CD14-positive monocyte (primary cell): ENCODE measurements at regions not wholly inside any gene's neighbourhood (a gene's known extent, or its start where the extent isn't known, plus 50 kb on each side); places are given as distances from the start of the nearest gene placed in this dataset.

ENCODE experiments used
- DNase-seq, 3 donors: peaks; one replicate each; pipeline ENCODE4 v3.0.0-alpha.2; 2011 to 2022
- H2AFZ ChIP-seq: 2 replicates; pipeline ENCODE4 v1.6.0; 2012; ENCODE audit warnings: mild to moderate bottlenecking, low read depth, low read length, inconsistent platforms; ENCODE audit not compliant: insufficient read depth, poor library complexity, severe bottlenecking
- H3K27ac ChIP-seq, 2 donors: 1 replicate in 1 of 2; 2 replicates in 1 of 2; pipeline ENCODE4 v1.5.1; 2012 to 2013; ENCODE audit warnings: low read length in 2 of 2, control low read depth in 1 of 2, inconsistent platforms in 1 of 2, low read depth in 1 of 2, mild to moderate bottlenecking in 1 of 2
- H3K27me3 ChIP-seq, 2 donors: one replicate each; pipeline versions ENCODE4 v1.6.0 to v1.6.1; 2011 to 2013; ENCODE audit warnings: low read length in 2 of 2; ENCODE audit not compliant: control insufficient read depth in 2 of 2, insufficient read depth in 2 of 2
- H3K36me3 ChIP-seq, 2 donors: replicated peaks in 1 of 2; 1 replicate in 1 of 2; 2 replicates in 1 of 2; pipeline versions ENCODE4 v1.5.1 to v1.6.1; 2012 to 2013; ENCODE audit warnings: low read length in 2 of 2, control low read depth in 1 of 2, inconsistent platforms in 1 of 2, mild to moderate bottlenecking in 1 of 2; ENCODE audit not compliant: insufficient read depth in 2 of 2, control insufficient read depth in 1 of 2
- H3K4me1 ChIP-seq, 2 donors: 1 replicate in 1 of 2; 2 replicates in 1 of 2; pipeline versions ENCODE4 v1.5.1 to v1.6.1; 2012 to 2013; ENCODE audit warnings: low read length in 2 of 2, control low read depth in 1 of 2, inconsistent platforms in 1 of 2, mild to moderate bottlenecking in 1 of 2, moderate library complexity in 1 of 2; ENCODE audit not compliant: insufficient read depth in 2 of 2, control insufficient read depth in 1 of 2
- H3K4me2 ChIP-seq: replicated peaks from 2 replicates; pipeline ENCODE3; 2012; ENCODE audit warnings: low read length, moderate library complexity, mild to moderate bottlenecking; ENCODE audit not compliant: poor library complexity, severe bottlenecking; ENCODE audit errors: extremely low read depth
- H3K4me3 ChIP-seq, 3 experiments: fragments of 200-600 bp in 1 of 3; sonication (generic) in 1 of 3; replicated peaks in 1 of 3; 1 replicate in 2 of 3; 2 replicates in 1 of 3; pipeline ENCODE4 v1.5.1; 2011 to 2013; ENCODE audit warnings: low read length in 3 of 3, mild to moderate bottlenecking in 3 of 3, control low read depth in 2 of 3, low read depth in 2 of 3, inconsistent platforms in 1 of 3, moderate library complexity in 1 of 3
- H3K79me2 ChIP-seq: 2 replicates; pipeline ENCODE4 v1.6.0; 2012; ENCODE audit warnings: mild to moderate bottlenecking, control low read depth, inconsistent platforms, low read length, moderate library complexity; ENCODE audit not compliant: insufficient read depth
- H3K9ac ChIP-seq: 2 replicates; pipeline ENCODE4 v1.6.0; 2017; ENCODE audit warnings: low read length, mild to moderate bottlenecking; ENCODE audit not compliant: insufficient read depth, poor library complexity, severe bottlenecking
- H3K9me3 ChIP-seq, 2 donors: replicated peaks in 1 of 2; 1 replicate in 1 of 2; 2 replicates in 1 of 2; pipeline versions ENCODE4 v1.5.1 to v1.6.1; 2012 to 2013; ENCODE audit warnings: low read length in 2 of 2, control low read depth in 1 of 2; ENCODE audit not compliant: control insufficient read depth in 1 of 2, insufficient read depth in 1 of 2
- H4K20me1 ChIP-seq: 2 replicates; pipeline ENCODE4 v1.6.0; 2012; ENCODE audit warnings: mild to moderate bottlenecking, low read length, control low read depth, moderate library complexity; ENCODE audit not compliant: insufficient read depth
- H3K27ac Mint-ChIP-seq, 7 donors: one replicate each; pipeline ENCODE4 v1.8.0; 2020; ENCODE audit warnings: mild to moderate bottlenecking in 7 of 7, mixed read lengths in 7 of 7, moderate library complexity in 6 of 7, inconsistent platforms in 2 of 7
- H3K27me3 Mint-ChIP-seq, 3 donors: one replicate each; pipeline ENCODE4 v1.8.0; 2021 to 2022; ENCODE audit warnings: low read depth in 3 of 3, mild to moderate bottlenecking in 3 of 3, mixed read lengths in 3 of 3, moderate library complexity in 3 of 3, inconsistent platforms in 1 of 3
- H3K36me3 Mint-ChIP-seq, 2 donors: one replicate each; pipeline ENCODE4 v1.8.0; 2020; ENCODE audit warnings: mixed read lengths in 2 of 2, inconsistent platforms in 1 of 2, mild to moderate bottlenecking in 1 of 2
- H3K4me1 Mint-ChIP-seq: one replicate; pipeline ENCODE4 v1.8.0; 2020; ENCODE audit warnings: mild to moderate bottlenecking, mixed read lengths
- H3K4me3 Mint-ChIP-seq, 2 donors: one replicate each; pipeline ENCODE4 v1.8.0; 2020; ENCODE audit warnings: mild to moderate bottlenecking in 2 of 2, mixed read lengths in 2 of 2, moderate library complexity in 1 of 2
- H3K9me3 Mint-ChIP-seq, 7 donors: one replicate each; pipeline ENCODE4 v1.8.0; 2020 to 2022; ENCODE audit warnings: mixed read lengths in 7 of 7, mild to moderate bottlenecking in 6 of 7, moderate library complexity in 6 of 7, inconsistent platforms in 2 of 7
- WGBS: methylation state at CpG from one replicate; pipeline ENCODE4 v1.1.5; 2013; ENCODE audit warnings: missing lambda C conversion rate; ENCODE audit not compliant: insufficient coverage; 5-methylcytosine and 5-hydroxymethylcytosine counted together
- intact Hi-C, 2 donors: fragments of 100-400 bp; cut with micrococcal nuclease; formaldehyde crosslinking; loops; one replicate each; pipeline versions ENCODE4 v1.15.0 to v1.15.1; 2023
- TF ChIP-seq, protein P1 (sequence below): fragments of 200-600 bp; IDR thresholded peaks from one replicate; pipeline ENCODE4 v1.8.0; 2022; ENCODE audit warnings: antibody characterized with exemption, mild to moderate bottlenecking

DNA sequence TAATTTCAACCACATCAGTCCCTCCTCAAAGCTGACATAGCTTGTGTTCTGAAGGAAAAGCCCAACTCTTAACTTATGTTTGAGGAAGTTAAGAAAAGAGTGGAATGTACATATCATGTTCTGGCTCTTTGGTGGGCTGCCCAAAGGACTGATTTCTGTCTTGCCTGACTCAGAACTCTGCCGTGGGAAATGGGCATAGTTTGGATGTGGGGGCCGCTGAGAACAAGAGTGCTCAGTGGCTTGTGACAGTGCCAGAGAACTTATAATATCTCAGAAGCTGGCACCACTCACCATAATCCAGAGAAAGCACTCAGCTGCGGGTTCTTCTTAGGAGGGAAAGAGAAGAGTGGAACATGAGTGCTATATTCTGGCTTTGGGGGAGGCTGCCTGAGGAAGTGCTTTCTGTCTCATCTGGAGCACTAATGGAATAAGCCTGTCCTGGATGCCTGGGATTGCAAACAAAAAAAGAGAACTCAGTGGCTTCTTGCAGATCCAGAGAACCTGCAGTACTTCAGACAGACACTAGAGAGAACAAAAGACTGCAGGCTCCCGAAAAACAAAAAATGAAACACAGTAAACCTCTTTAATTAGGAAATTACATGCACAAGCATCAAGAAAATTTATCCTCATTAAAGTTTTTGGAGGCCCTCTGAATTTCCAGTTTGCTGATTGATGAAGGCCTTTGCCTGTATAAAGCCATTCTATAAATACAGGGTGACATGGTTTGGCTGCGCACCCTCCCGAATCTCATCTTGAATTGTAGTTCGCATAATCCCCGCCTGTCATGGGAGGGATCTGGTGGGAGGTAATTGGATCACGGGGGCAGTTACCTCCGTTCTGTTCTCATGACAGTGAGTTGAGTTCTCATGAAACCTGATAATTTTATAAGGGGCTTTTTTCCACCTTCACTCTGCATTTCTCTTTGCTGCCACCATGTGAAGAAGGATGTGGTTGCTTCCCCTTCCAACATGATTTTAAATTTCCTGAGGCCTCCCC lies 207.0 kb downstream of the DMAC1 start:
- no peak overlapping the region for H3K4me2 ChIP-seq
- no peak overlapping the region for H3K4me3 Mint-ChIP-seq
- intact Hi-C loops = no loop called here
- no peak for DNase-seq
- no peaks in the 10 kb centered on the region for H3K4me1 Mint-ChIP-seq
- no peaks in the 10 kb centered on the region for H3K79me2 ChIP-seq
- no peak overlapping the region for H3K9ac ChIP-seq
- H3K27ac Mint-ChIP-seq = no peak overlapping the region
- H4K20me1 ChIP-seq = no peaks in the 10 kb centered on the region
- H3K9me3 ChIP-seq = peaks cover 0 to 4% of the 10 kb centered on the region in 2 donors
- H3K4me1 ChIP-seq = no peaks in the 10 kb centered on the region
- H3K9me3 Mint-ChIP-seq = peaks cover 0 to 9% (median 2%) of the 10 kb centered on the region in 7 donors
- H3K36me3 ChIP-seq = no peaks in the 10 kb centered on the region
- no peak overlapping the region for H3K27ac ChIP-seq
- WGBS = no CpG with 5 or more reads among the region's 10 CpGs
- H3K27me3 ChIP-seq = no peaks in the 10 kb centered on the region
- H3K36me3 Mint-ChIP-seq = no peaks in the 10 kb centered on the region
- no peak overlapping the region for H2AFZ ChIP-seq
- H3K4me3 ChIP-seq = no peak overlapping the region
- peaks cover 0 to 1% (median 0%) of the 10 kb centered on the region in 3 donors for H3K27me3 Mint-ChIP-seq
- TF ChIP-seq, protein P1, sequence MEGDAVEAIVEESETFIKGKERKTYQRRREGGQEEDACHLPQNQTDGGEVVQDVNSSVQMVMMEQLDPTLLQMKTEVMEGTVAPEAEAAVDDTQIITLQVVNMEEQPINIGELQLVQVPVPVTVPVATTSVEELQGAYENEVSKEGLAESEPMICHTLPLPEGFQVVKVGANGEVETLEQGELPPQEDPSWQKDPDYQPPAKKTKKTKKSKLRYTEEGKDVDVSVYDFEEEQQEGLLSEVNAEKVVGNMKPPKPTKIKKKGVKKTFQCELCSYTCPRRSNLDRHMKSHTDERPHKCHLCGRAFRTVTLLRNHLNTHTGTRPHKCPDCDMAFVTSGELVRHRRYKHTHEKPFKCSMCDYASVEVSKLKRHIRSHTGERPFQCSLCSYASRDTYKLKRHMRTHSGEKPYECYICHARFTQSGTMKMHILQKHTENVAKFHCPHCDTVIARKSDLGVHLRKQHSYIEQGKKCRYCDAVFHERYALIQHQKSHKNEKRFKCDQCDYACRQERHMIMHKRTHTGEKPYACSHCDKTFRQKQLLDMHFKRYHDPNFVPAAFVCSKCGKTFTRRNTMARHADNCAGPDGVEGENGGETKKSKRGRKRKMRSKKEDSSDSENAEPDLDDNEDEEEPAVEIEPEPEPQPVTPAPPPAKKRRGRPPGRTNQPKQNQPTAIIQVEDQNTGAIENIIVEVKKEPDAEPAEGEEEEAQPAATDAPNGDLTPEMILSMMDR = no peak

DNA sequence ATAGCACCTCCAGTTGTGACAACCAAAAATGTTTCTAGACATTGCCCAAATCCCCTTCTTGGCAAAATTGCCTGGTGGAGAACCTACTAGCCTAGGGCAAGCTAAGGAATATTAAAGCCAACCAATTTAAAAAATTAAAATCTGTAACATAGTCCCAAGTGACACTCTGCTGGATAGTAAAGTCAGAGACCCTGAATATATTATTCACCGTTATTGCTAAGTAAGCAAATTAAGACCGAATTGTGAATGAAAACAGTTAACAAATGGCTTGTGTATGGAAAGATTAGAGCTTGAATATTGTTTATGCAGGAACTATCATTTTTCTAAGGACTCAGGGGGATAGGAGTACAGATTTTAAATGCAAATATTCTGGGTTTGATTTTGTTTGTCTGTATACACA lies 208.1 kb downstream of the DMAC1 start:
- DNase-seq = no peak
- no peak overlapping the region for H2AFZ ChIP-seq
- H3K27ac ChIP-seq = no peak overlapping the region
- Mint-ChIP-seq H3K9me3 (peaks cover 0 to 6% (median 3%) of the 10 kb centered on the region in 7 donors), H3K4me3 (no peak overlapping the region), H3K27me3 (peaks cover 0 to 1% (median 0%) of the 10 kb centered on the region in 3 donors), H3K27ac (no peak overlapping the region), H3K36me3 (no peaks in the 10 kb centered on the region), H3K4me1 (no peaks in the 10 kb centered on the region)
- TF ChIP-seq, protein P1 = no peak
- no peak overlapping the region for H3K4me2 ChIP-seq
- intact Hi-C loops = no loop called here
- no peaks in the 10 kb centered on the region for H4K20me1 ChIP-seq
- no peaks in the 10 kb centered on the region for H3K9me3 ChIP-seq
- H3K9ac ChIP-seq = no peak overlapping the region
- H3K36me3 ChIP-seq = no peaks in the 10 kb centered on the region
- no peaks in the 10 kb centered on the region for H3K79me2 ChIP-seq
- H3K4me3 ChIP-seq = no peak overlapping the region
- 92% methylated on average over 2 of the region's 2 CpGs for WGBS
- H3K4me1 ChIP-seq = no peaks in the 10 kb centered on the region
- no peaks in the 10 kb centered on the region for H3K27me3 ChIP-seq
